MM.1S (cell line): ENCODE measurements at regions not wholly inside any gene's neighbourhood (a gene's known extent, or its start where the extent isn't known, plus 50 kb on each side); places are given as distances from the start of the nearest gene placed in this dataset.

Source experiments
- DNase-seq: peaks from one replicate; pipeline ENCODE4 v3.0.0-alpha.2; 2015
- H2AFZ ChIP-seq: fragments of 300-600 bp; sonication (generic); 2 replicates; pipeline ENCODE4 v1.6.0; 2016; ENCODE audit warnings: antibody characterized with exemption, low read length
- H3F3A ChIP-seq: fragments of 300-600 bp; sonication (generic); 2 replicates; pipeline ENCODE4 v1.6.1; 2016; ENCODE audit warnings: mild to moderate bottlenecking, antibody characterized with exemption, low read length, moderate library complexity, mixed read lengths; ENCODE audit not compliant: insufficient read depth
- H3K27ac ChIP-seq: fragments of 300-600 bp; sonication (generic); 2 replicates; pipeline ENCODE4 v1.5.1; 2016; ENCODE audit warnings: mild to moderate bottlenecking, low read length
- H3K27me3 ChIP-seq: fragments of 300-600 bp; sonication (generic); replicated peaks from 2 replicates; pipeline ENCODE4 v1.6.0; 2016; ENCODE audit warnings: low read length; ENCODE audit not compliant: insufficient read depth
- H3K36me3 ChIP-seq: fragments of 300-600 bp; sonication (generic); replicated peaks from 2 replicates; pipeline ENCODE4 v1.6.1; 2016; ENCODE audit warnings: mild to moderate bottlenecking, low read length, mixed read lengths; ENCODE audit not compliant: insufficient read depth
- H3K4me1 ChIP-seq: fragments of 300-600 bp; sonication (generic); 2 replicates; pipeline ENCODE4 v1.6.1; 2016; ENCODE audit warnings: low read length, mixed read lengths
- H3K4me2 ChIP-seq: fragments of 300-600 bp; sonication (generic); 2 replicates; pipeline ENCODE4 v1.6.0; 2016; ENCODE audit warnings: low read depth, low read length
- H3K4me3 ChIP-seq: fragments of 300-600 bp; sonication (generic); 2 replicates; pipeline ENCODE4 v1.5.1; 2016; ENCODE audit warnings: low read length, mixed read lengths
- H3K79me2 ChIP-seq: fragments of 300-600 bp; sonication (generic); 2 replicates; pipeline ENCODE4 v1.6.1; 2016; ENCODE audit warnings: mixed run types, low read length, mixed read lengths
- H3K9ac ChIP-seq: fragments of 300-600 bp; sonication (generic); 2 replicates; pipeline ENCODE4 v1.6.1; 2016; ENCODE audit warnings: low read length, mixed read lengths
- H3K9me2 ChIP-seq: fragments of 300-600 bp; sonication (generic); replicated peaks from 2 replicates; pipeline ENCODE4 v1.6.1; 2016; ENCODE audit warnings: mild to moderate bottlenecking, low read length, mixed read lengths; ENCODE audit not compliant: insufficient read depth
- H3K9me3 ChIP-seq: fragments of 300-600 bp; sonication (generic); replicated peaks from 2 replicates; pipeline ENCODE4 v1.6.1; 2016; ENCODE audit warnings: mild to moderate bottlenecking, low read length, mixed read lengths; ENCODE audit not compliant: insufficient read depth
- H4K20me1 ChIP-seq: fragments of 300-600 bp; sonication (generic); 2 replicates; pipeline ENCODE4 v1.6.1; 2016; ENCODE audit warnings: mild to moderate bottlenecking, low read length, moderate library complexity, mixed read lengths; ENCODE audit not compliant: insufficient read depth
- CTCF ChIP-seq: fragments of 300-600 bp; sonication (generic); IDR thresholded peaks from 2 replicates; pipeline ENCODE4 v1.5.1; 2016; ENCODE audit warnings: antibody characterized with exemption, low read length, mixed read lengths
- EZH2 ChIP-seq: fragments of 300-600 bp; sonication (generic); optimal IDR thresholded peaks from 2 replicates; pipeline ENCODE3; 2017; ENCODE audit warnings: low read depth, mild to moderate bottlenecking, antibody characterized with exemption, low read length, mixed read lengths
- EZH2phosphoT487 ChIP-seq: fragments of 300-600 bp; sonication (generic); IDR thresholded peaks from 2 replicates; pipeline ENCODE4 v1.6.1; 2018; ENCODE audit warnings: antibody characterized with exemption, low read length

DNA sequence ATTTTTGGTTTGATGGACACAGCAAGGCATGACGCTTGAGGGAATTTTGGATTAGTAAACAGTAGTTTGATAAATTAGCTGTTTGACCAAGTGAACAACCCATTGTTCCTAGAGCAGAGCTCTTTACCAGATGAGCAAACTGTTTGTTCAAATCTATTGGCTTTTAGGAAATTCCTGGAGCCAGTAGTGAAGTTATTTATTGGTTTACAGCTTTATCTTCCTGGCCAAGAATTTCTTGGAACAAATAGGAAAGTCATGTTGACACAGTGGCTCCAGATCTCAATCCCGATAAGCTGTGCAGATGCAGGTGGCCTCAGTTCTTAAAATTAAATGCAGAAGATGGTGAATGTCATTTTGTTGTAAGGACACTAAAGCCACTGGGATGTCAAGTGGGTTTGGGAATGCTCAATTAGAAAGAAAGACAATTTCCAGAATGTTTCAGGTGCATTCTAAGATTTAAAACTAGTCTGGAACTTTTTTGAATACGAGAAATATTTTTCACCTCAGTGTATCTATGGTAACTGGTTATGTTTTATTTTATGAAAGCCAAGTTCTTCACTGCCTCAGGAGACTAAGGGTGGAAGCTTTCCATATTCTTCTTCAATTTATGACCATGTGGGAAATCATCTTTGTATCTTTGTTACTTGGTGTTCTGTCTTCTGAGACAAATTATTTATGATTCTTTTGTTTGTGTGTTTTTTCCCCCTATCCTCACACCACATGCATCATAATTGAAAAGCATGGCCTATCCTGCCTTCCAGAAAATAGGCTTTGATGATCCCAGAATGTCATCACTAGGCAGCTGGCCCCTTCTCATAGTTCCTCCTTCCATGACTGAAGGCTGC, 554.5 kb downstream of the STIM2 start:
- no peaks in the 10 kb centered on the region for H3K27me3 ChIP-seq
- no peaks in the 10 kb centered on the region for H3F3A ChIP-seq
- no peak overlapping the region for H3K9ac ChIP-seq
- no peaks in the 10 kb centered on the region for H3K4me1 ChIP-seq
- DNase-seq, result no peak
- H3K4me3 ChIP-seq, result no peak overlapping the region
- no peak overlapping the region for H3K27ac ChIP-seq
- H3K9me2 ChIP-seq, result no peaks in the 10 kb centered on the region
- H3K9me3 ChIP-seq, result no peaks in the 10 kb centered on the region
- H3K36me3 ChIP-seq, result no peaks in the 10 kb centered on the region
- H3K79me2 ChIP-seq, result no peaks in the 10 kb centered on the region
- no peak overlapping the region for H2AFZ ChIP-seq
- no peaks in the 10 kb centered on the region for H4K20me1 ChIP-seq
- TF ChIP-seq CTCF (no peak), EZH2 (no peak), EZH2phosphoT487 (no peak)
- H3K4me2 ChIP-seq, result no peak overlapping the region

- H3K4me1 ChIP-seq, result no peaks in the 10 kb centered on the region
- no peak overlapping the region for H3K9ac ChIP-seq
- H3K27me3 ChIP-seq, result no peaks in the 10 kb centered on the region
- no peaks in the 10 kb centered on the region for H3K9me2 ChIP-seq
- H3K9me3 ChIP-seq, result no peaks in the 10 kb centered on the region
- H3K4me3 ChIP-seq, result no peak overlapping the region
- no peak overlapping the region for H3K4me2 ChIP-seq
- no peak overlapping the region for H3K27ac ChIP-seq
- no peaks in the 10 kb centered on the region for H3F3A ChIP-seq
- no peak overlapping the region for H2AFZ ChIP-seq
- TF ChIP-seq CTCF, result no peak
- no peak for TF ChIP-seq EZH2
- no peak for TF ChIP-seq EZH2phosphoT487
- no peaks in the 10 kb centered on the region for H3K79me2 ChIP-seq
- H3K36me3 ChIP-seq, result no peaks in the 10 kb centered on the region
- no peak for DNase-seq
- H4K20me1 ChIP-seq, result no peaks in the 10 kb centered on the region
Measured at GRCh38 chr4:27428661-27429060, 568.0 kb downstream of the STIM2 start.

DNA sequence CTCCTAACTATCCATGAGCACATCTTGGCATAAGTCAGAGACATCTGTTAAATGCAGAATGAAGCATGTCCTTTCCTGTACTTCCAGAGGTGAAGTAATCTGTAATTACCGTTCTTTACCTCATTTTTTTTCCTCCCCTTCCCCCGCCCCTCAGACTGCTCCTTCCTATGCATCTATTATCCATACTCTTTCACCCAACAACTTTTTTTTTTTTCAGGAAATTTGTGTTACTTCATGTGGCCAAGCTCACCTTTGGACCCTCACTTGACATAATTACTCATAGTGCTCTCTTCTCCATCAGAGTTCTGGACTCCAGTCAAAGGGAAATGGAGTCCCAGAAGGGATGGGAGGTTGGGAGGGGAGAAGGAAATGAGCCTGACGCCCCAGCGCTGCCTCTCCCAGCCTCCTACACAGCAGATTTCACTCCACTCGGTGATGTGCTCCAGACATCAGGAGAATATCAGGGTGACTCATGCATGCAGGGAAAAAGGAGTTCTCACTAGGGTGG, 568.8 kb downstream of the STIM2 start:
- Histone ChIP-seq H3K4me3 (no peak overlapping the region), H3K36me3 (no peaks in the 10 kb centered on the region), H3K4me2 (no peak overlapping the region), H3K79me2 (no peaks in the 10 kb centered on the region), H4K20me1 (no peaks in the 10 kb centered on the region), H3K9me2 (no peaks in the 10 kb centered on the region), H3F3A (no peaks in the 10 kb centered on the region), H2AFZ (no peak overlapping the region), H3K9ac (no peak overlapping the region), H3K9me3 (no peaks in the 10 kb centered on the region), H3K4me1 (no peaks in the 10 kb centered on the region), H3K27me3 (no peaks in the 10 kb centered on the region), H3K27ac (no peak overlapping the region)
- TF ChIP-seq CTCF, result no peak
- TF ChIP-seq EZH2, result no peak
- TF ChIP-seq EZH2phosphoT487, result no peak
- no peak for DNase-seq
